Stomach (tissue), 4 donors: ENCODE measurements at regions not wholly inside any gene's neighbourhood (a gene's known extent, or its start where the extent isn't known, plus 50 kb on each side); places are given as distances from the start of the nearest gene placed in this dataset.

ENCODE experiments used
- CTCF ChIP-seq, 7 experiments: fragments of 450-650 bp in 4 of 7; fragments of 200-600 bp in 3 of 7; sonication (generic) in 3 of 7; IDR thresholded peaks; one replicate each; pipeline ENCODE4 v1.5.1; 2016 to 2019; ENCODE audit warnings: antibody characterized with exemption in 7 of 7, control low read depth in 2 of 7, mild to moderate bottlenecking in 1 of 7
- EP300 ChIP-seq: sonication (generic); formaldehyde crosslinking; IDR thresholded peaks from one replicate; pipeline ENCODE4 v1.6.1; 2017; ENCODE audit warnings: antibody characterized with exemption
- POLR2A ChIP-seq, 4 donors: fragments of 450-650 bp; IDR thresholded peaks; one replicate each; pipeline ENCODE4 v1.6.1; 2016; ENCODE audit warnings: antibody characterized with exemption in 4 of 4, control low read depth in 2 of 4, mild to moderate bottlenecking in 1 of 4, moderate library complexity in 1 of 4

GRCh38 chr10:101287997-101288635 lies 58.9 kb upstream of the LBX1 start:
- TF ChIP-seq CTCF (IDR thresholded peaks at IDR 0.05) = peak in 1 of 7 experiments; percentile 5
- no peak for TF ChIP-seq EP300
- no peak for TF ChIP-seq POLR2A (IDR thresholded peaks at IDR 0.05)
